WTC11 (cell line): ENCODE measurements at regions not wholly inside any gene's neighbourhood (a gene's known extent, or its start where the extent isn't known, plus 50 kb on each side); places are given as distances from the start of the nearest gene placed in this dataset.
A peak's percentile ranks its signal among the peaks of the same experiment; 100 is the strongest.

Experiments
- ATAC-seq: fragments of 200-7000 bp; cut with Tn5 transposase; 2 replicates; pipeline ENCODE4 v1.10.0; 2021; ENCODE audit warnings: mild to moderate bottlenecking, moderate library complexity
- CTCF ChIA-PET: fragments of 300-600 bp; sonication (Branson Sonifier 250); formaldehyde crosslinking; loops from one replicate; lab custom pipeline; 2021; ENCODE audit warnings: antibody characterized with exemption; lab: Charles Lee
- POLR2A ChIA-PET: fragments of 350-600 bp; sonication (Branson Sonifier 250); formaldehyde crosslinking; loops from one replicate; lab custom pipeline; 2021; ENCODE audit warnings: antibody characterized with exemption; lab: Charles Lee
- DNase-seq: peaks from one replicate; pipeline ENCODE4 v3.0.0; 2021; ENCODE audit warnings: low spot score
- H3K27ac Mint-ChIP-seq: 2 replicates; pipeline ENCODE4 v1.8.0; 2021; ENCODE audit warnings: mixed read lengths
- H3K27me3 Mint-ChIP-seq: 2 replicates; pipeline ENCODE4 v1.8.0; 2021; ENCODE audit warnings: low read depth, mild to moderate bottlenecking, moderate library complexity, mixed read lengths
- H3K36me3 Mint-ChIP-seq: 2 replicates; pipeline ENCODE4 v1.8.0; 2021; ENCODE audit warnings: mixed read lengths
- H3K4me1 Mint-ChIP-seq: 2 replicates; pipeline ENCODE4 v1.8.0; 2022; ENCODE audit warnings: mixed read lengths
- H3K4me3 Mint-ChIP-seq: 2 replicates; pipeline ENCODE4 v1.8.0; 2021; ENCODE audit warnings: mild to moderate bottlenecking, moderate library complexity, mixed read lengths
- H3K9me3 Mint-ChIP-seq: 2 replicates; pipeline ENCODE4 v1.8.0; 2021; ENCODE audit warnings: mixed read lengths
- E2F5 ChIP-seq: sonication (generic); formaldehyde crosslinking; IDR thresholded peaks from 2 replicates; pipeline ENCODE4 v1.8.1; 2022; ENCODE audit warnings: mild to moderate bottlenecking, moderate library complexity, missing genetic modification reagents
- FOXJ3 ChIP-seq: sonication (generic); formaldehyde crosslinking; IDR thresholded peaks from 2 replicates; pipeline ENCODE4 v1.9.0; 2021; ENCODE audit warnings: missing genetic modification reagents, mild to moderate bottlenecking, borderline replicate concordance
- IRF1 ChIP-seq: sonication (generic); formaldehyde crosslinking; IDR thresholded peaks from 2 replicates; pipeline ENCODE4 v1.8.0; 2023; ENCODE audit warnings: missing genetic modification reagents
- JAZF1 ChIP-seq: fragments of 250-450 bp; sonication (Bioruptor Pico); IDR thresholded peaks from 2 replicates; pipeline ENCODE4 v1.9.0; 2021; ENCODE audit warnings: moderate library complexity, mild to moderate bottlenecking, inconsistent platforms
- MXD4 ChIP-seq: fragments of 250-450 bp; sonication (Bioruptor Pico); IDR thresholded peaks from 2 replicates; pipeline ENCODE4 v1.8.0; 2021; ENCODE audit warnings: mild to moderate bottlenecking, moderate library complexity, borderline replicate concordance
- MYBL2 ChIP-seq: sonication (generic); formaldehyde crosslinking; IDR thresholded peaks from 2 replicates; pipeline ENCODE4 v1.8.1; 2023; ENCODE audit warnings: mild to moderate bottlenecking, moderate library complexity, missing genetic modification reagents
- SMAD4 ChIP-seq: sonication (generic); formaldehyde crosslinking; IDR thresholded peaks from 2 replicates; pipeline ENCODE4 v1.8.0; 2022; ENCODE audit warnings: mild to moderate bottlenecking, missing genetic modification reagents
- TCF7 ChIP-seq: sonication (generic); formaldehyde crosslinking; IDR thresholded peaks from 2 replicates; pipeline ENCODE4 v1.8.0; 2022; ENCODE audit warnings: mild to moderate bottlenecking, low read depth, missing genetic modification reagents, moderate library complexity
- TEAD1 ChIP-seq: sonication (generic); formaldehyde crosslinking; IDR thresholded peaks from 2 replicates; pipeline ENCODE4 v1.8.0; 2022; ENCODE audit warnings: mild to moderate bottlenecking, missing genetic modification reagents
- ZBTB43 ChIP-seq: sonication (generic); formaldehyde crosslinking; IDR thresholded peaks from 2 replicates; pipeline ENCODE4 v1.8.1; 2023; ENCODE audit warnings: mild to moderate bottlenecking, missing genetic modification reagents
- ZNF121 ChIP-seq: sonication (generic); formaldehyde crosslinking; IDR thresholded peaks from 2 replicates; pipeline ENCODE4 v1.8.0; 2023; ENCODE audit warnings: missing genetic modification reagents
- ZNF138 ChIP-seq: sonication (generic); formaldehyde crosslinking; conservative IDR thresholded peaks from 2 replicates; pipeline ENCODE4 v1.8.1; 2022; ENCODE audit warnings: mild to moderate bottlenecking, moderate library complexity, missing genetic modification reagents
- ZNF219 ChIP-seq: sonication (generic); formaldehyde crosslinking; IDR thresholded peaks from 2 replicates; pipeline ENCODE4 v1.8.0; 2023; ENCODE audit warnings: missing genetic modification reagents, mild to moderate bottlenecking, borderline replicate concordance
- ZNF281 ChIP-seq: sonication (generic); formaldehyde crosslinking; IDR thresholded peaks from 2 replicates; pipeline ENCODE4 v1.8.0; 2023; ENCODE audit warnings: mild to moderate bottlenecking, missing genetic modification reagents
- ZNF317 ChIP-seq: sonication (generic); formaldehyde crosslinking; IDR thresholded peaks from 2 replicates; pipeline ENCODE4 v1.8.1; 2023; ENCODE audit warnings: low read depth, mild to moderate bottlenecking, moderate library complexity, missing genetic modification reagents, borderline replicate concordance
- ZNF425 ChIP-seq: fragments of 250-450 bp; sonication (Bioruptor Pico); conservative IDR thresholded peaks from 2 replicates; pipeline ENCODE4 v1.9.0; 2021; ENCODE audit warnings: mild to moderate bottlenecking
- ZSCAN18 ChIP-seq: fragments of 250-450 bp; sonication (Bioruptor Pico); IDR thresholded peaks from 2 replicates; pipeline ENCODE4 v2.1.2; 2022; ENCODE audit warnings: mild to moderate bottlenecking, moderate library complexity

GRCh38 chr2:131801210-131801744 is 273.6 kb downstream of the CCDC74A start:
- H3K27me3 Mint-ChIP-seq, result peaks cover 35% of the 10 kb centered on the region
- H3K4me1 Mint-ChIP-seq, result no peaks in the 10 kb centered on the region
- DNase-seq (no peak), ATAC-seq (peak; percentile 19; the same call in 1 of the 2 replicates)
- no peak overlapping the region for H3K4me3 Mint-ChIP-seq
- H3K36me3 Mint-ChIP-seq, result no peaks in the 10 kb centered on the region
- no peaks in the 10 kb centered on the region for H3K9me3 Mint-ChIP-seq
- POLR2A ChIA-PET, result no interaction called here
- CTCF ChIA-PET, result interaction anchor here (0.8 to 2.9 kb wide), 10 partner anchors 13 to 408 kb away, joined by 3 to 40 read pairs (median 4); no protein-coding TSS in a partner anchor
- H3K27ac Mint-ChIP-seq, result no peak overlapping the region
- 0 out of 2 replicates have a peak, but pooled peaks have one; percentile 4 for TF ChIP-seq ZBTB43 (CRISPR knock-in tag)
- TF ChIP-seq IRF1 (CRISPR knock-in tag), result no peak
- TF ChIP-seq MXD4 (CRISPR knock-in tag), result no peak
- no peak for TF ChIP-seq ZNF281
- TF ChIP-seq ZNF425 (CRISPR knock-in tag), result no peak
- no peak for TF ChIP-seq ZNF138 (CRISPR knock-in tag)
- TF ChIP-seq SMAD4, result no peak
- no peak for TF ChIP-seq MYBL2 (CRISPR knock-in tag)
- no peak for TF ChIP-seq JAZF1 (CRISPR knock-in tag)
- no peak for TF ChIP-seq TEAD1 (CRISPR knock-in tag)
- no peak for TF ChIP-seq ZNF219 (CRISPR knock-in tag)
- TF ChIP-seq TCF7 (CRISPR knock-in tag), result no peak
- TF ChIP-seq ZNF121 (CRISPR knock-in tag), result no peak
- 0 out of 2 replicates have a peak, but pooled peaks have one; percentile 8 for TF ChIP-seq ZNF317 (CRISPR knock-in tag)
- no peak for TF ChIP-seq FOXJ3
- peak; percentile 76 for TF ChIP-seq E2F5 (CRISPR knock-in tag)
- no peak for TF ChIP-seq ZSCAN18 (CRISPR knock-in tag)
